ENCODE measurements at regions not wholly inside any gene's neighbourhood (a gene's known extent, or its start where the extent isn't known, plus 50 kb on each side); places are given as distances from the start of the nearest gene placed in this dataset.

DNA sequence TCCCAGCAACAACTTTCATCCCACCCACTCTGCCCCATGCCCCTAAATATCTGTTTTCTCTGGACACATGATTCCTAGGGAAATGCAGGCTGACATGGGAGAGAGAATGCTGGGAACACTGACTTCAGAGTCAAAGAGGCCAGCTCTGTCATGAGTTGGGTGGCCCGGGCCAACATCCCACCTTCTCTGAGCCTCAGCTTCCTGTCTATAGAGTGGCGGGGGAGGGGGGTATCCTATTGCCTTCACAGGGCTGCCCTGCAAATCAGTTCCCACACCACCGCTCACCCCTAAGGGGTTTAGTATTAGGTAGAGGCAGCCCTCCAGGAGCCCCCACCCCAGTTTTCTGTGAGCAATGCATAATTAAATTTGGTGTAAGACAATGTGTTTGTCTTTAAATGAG lies 175.0 kb upstream of the NCAM1 start:
- no peak overlapping the region for H3K4me3 ChIP-seq (ENCODE audit: low read length)
- no peaks in the 10 kb centered on the region for H3K9me3 ChIP-seq (ENCODE audit: insufficient read depth, low read length)
- no peaks in the 10 kb centered on the region for H3K36me3 ChIP-seq (replicated peaks; ENCODE audit: low read depth, low read length)
- H4K20me1 ChIP-seq (ENCODE audit: insufficient read depth, low read length), result no peaks in the 10 kb centered on the region
- no peak for TF ChIP-seq EZH2phosphoT487 (IDR thresholded peaks at IDR 0.05; ENCODE audit: low read depth)
- TF ChIP-seq, protein P1, sequence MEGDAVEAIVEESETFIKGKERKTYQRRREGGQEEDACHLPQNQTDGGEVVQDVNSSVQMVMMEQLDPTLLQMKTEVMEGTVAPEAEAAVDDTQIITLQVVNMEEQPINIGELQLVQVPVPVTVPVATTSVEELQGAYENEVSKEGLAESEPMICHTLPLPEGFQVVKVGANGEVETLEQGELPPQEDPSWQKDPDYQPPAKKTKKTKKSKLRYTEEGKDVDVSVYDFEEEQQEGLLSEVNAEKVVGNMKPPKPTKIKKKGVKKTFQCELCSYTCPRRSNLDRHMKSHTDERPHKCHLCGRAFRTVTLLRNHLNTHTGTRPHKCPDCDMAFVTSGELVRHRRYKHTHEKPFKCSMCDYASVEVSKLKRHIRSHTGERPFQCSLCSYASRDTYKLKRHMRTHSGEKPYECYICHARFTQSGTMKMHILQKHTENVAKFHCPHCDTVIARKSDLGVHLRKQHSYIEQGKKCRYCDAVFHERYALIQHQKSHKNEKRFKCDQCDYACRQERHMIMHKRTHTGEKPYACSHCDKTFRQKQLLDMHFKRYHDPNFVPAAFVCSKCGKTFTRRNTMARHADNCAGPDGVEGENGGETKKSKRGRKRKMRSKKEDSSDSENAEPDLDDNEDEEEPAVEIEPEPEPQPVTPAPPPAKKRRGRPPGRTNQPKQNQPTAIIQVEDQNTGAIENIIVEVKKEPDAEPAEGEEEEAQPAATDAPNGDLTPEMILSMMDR (IDR thresholded peaks at IDR 0.05; ENCODE audit: low read depth, low read length), result no peak
- no peak overlapping the region for H3K9ac ChIP-seq (ENCODE audit: low read length)
- no peaks in the 10 kb centered on the region for H3K79me2 ChIP-seq (ENCODE audit: low read length)
- no peak overlapping the region for H2AFZ ChIP-seq (ENCODE audit: low read depth, low read length)
- H3K27ac ChIP-seq (ENCODE audit: low read length), result no peak overlapping the region
- H3K27me3 ChIP-seq (ENCODE audit: low read depth, low read length), result peaks cover 9% of the 10 kb centered on the region
- H3K4me2 ChIP-seq (ENCODE audit: low read length), result no peak overlapping the region
- H3K4me1 ChIP-seq (ENCODE audit: low read length), result no peaks in the 10 kb centered on the region

DNA sequence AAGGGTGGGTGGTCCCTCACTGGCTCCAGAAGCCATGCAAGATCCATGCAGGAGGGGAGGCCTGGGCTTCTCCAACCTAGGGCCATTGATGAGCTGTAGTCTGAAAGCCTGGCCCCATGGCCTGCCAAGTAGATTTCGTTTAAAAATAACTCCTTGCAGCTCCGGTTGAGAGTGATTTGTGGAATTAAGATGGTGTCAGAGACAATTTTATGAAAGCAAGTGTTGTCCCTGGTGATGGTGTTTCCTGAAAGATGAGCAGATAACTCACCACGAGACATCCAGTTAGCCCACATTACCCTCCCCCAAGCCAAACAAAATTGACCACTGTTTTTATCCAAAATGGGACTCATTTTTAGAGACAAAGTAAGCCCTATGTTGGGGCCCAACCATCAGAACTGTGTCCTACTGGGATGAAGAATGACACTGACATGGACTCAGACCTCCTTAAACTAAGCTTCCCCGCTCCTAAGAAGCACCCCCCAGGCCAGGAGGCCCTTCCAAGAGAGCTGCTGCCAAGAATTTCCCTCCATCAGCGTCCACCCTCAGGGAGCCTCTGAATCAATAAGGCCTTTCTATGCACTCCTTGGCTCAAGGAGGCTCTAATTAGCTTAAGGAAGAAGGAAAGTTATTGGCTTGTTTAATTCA lies 174.2 kb upstream of the NCAM1 start:
- Histone ChIP-seq H3K9ac (ENCODE audit: low read length) (no peak overlapping the region), H3K4me1 (ENCODE audit: low read length) (no peaks in the 10 kb centered on the region), H3K4me3 (ENCODE audit: low read length) (no peak overlapping the region), H3K4me2 (ENCODE audit: low read length) (no peak overlapping the region), H3K9me3 (ENCODE audit: insufficient read depth, low read length) (no peaks in the 10 kb centered on the region), H2AFZ (ENCODE audit: low read depth, low read length) (no peak overlapping the region), H3K36me3 (replicated peaks; ENCODE audit: low read depth, low read length) (no peaks in the 10 kb centered on the region), H4K20me1 (ENCODE audit: insufficient read depth, low read length) (no peaks in the 10 kb centered on the region), H3K27me3 (ENCODE audit: low read depth, low read length) (peaks cover 9% of the 10 kb centered on the region), H3K27ac (ENCODE audit: low read length) (no peak overlapping the region), H3K79me2 (ENCODE audit: low read length) (no peaks in the 10 kb centered on the region)
- TF ChIP-seq EZH2phosphoT487 (IDR thresholded peaks at IDR 0.05; ENCODE audit: low read depth), result no peak
- TF ChIP-seq, protein P1 (IDR thresholded peaks at IDR 0.05; ENCODE audit: low read depth, low read length), result no peak

DNA sequence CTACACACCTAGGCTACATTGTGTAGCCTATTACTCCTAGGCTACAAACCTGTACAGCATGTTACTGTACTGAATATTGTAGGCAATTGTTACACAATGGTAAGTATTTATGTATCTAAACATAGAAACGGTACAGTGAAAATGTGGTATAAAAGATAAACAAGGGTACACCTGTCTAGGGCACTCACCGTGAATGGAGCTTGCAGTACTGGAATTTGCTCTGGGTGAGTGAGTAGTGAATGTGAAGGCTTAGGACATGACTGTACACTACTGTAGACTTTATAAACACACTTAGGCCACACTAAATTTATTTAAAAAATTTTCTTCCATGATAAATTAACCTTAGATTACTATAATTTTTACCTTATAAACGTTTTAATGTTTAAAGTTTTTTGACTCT lies 171.7 kb upstream of the NCAM1 start:
- Histone ChIP-seq H3K27ac (ENCODE audit: low read length) (no peak overlapping the region), H3K9me3 (ENCODE audit: insufficient read depth, low read length) (no peaks in the 10 kb centered on the region), H3K4me3 (ENCODE audit: low read length) (no peak overlapping the region), H3K27me3 (ENCODE audit: low read depth, low read length) (peaks cover 11% of the 10 kb centered on the region; the same call in 1 of the 2 replicates), H3K36me3 (replicated peaks; ENCODE audit: low read depth, low read length) (no peaks in the 10 kb centered on the region), H3K79me2 (ENCODE audit: low read length) (no peaks in the 10 kb centered on the region), H2AFZ (ENCODE audit: low read depth, low read length) (no peak overlapping the region), H3K4me2 (ENCODE audit: low read length) (no peak overlapping the region), H3K4me1 (ENCODE audit: low read length) (no peaks in the 10 kb centered on the region), H4K20me1 (ENCODE audit: insufficient read depth, low read length) (no peaks in the 10 kb centered on the region), H3K9ac (ENCODE audit: low read length) (no peak overlapping the region)
- TF ChIP-seq EZH2phosphoT487 (IDR thresholded peaks at IDR 0.05; ENCODE audit: low read depth), result no peak
- TF ChIP-seq, protein P1 (IDR thresholded peaks at IDR 0.05; ENCODE audit: low read depth, low read length), result no peak

DNA sequence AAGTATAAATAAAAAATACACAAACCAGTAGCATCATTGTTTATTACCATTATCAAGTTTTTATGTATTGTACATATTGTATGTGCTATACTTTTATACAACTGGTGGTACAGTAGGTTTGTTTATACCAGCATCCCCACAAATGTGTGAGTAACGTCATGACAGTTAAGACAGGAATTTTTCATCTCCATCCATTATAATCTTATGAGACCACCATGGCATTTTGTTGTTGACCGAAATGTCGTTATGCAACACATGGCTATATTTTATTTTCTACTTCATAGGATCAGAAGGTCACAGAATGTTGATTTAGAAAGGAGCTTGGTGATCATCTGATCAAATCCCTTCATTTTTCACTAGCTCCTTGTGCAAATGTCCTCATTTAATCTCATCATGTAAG lies 170.9 kb upstream of the NCAM1 start:
- Histone ChIP-seq H3K4me2 (ENCODE audit: low read length) (no peak overlapping the region), H3K27ac (ENCODE audit: low read length) (no peak overlapping the region), H3K4me3 (ENCODE audit: low read length) (no peak overlapping the region), H2AFZ (ENCODE audit: low read depth, low read length) (no peak overlapping the region), H4K20me1 (ENCODE audit: insufficient read depth, low read length) (no peaks in the 10 kb centered on the region), H3K79me2 (ENCODE audit: low read length) (no peaks in the 10 kb centered on the region), H3K9me3 (ENCODE audit: insufficient read depth, low read length) (no peaks in the 10 kb centered on the region), H3K36me3 (replicated peaks; ENCODE audit: low read depth, low read length) (no peaks in the 10 kb centered on the region), H3K9ac (ENCODE audit: low read length) (no peak overlapping the region), H3K27me3 (ENCODE audit: low read depth, low read length) (peaks cover 13% of the 10 kb centered on the region; the same call in 1 of the 2 replicates), H3K4me1 (ENCODE audit: low read length) (no peaks in the 10 kb centered on the region)
- no peak for TF ChIP-seq EZH2phosphoT487 (IDR thresholded peaks at IDR 0.05; ENCODE audit: low read depth)
- TF ChIP-seq, protein P1 (IDR thresholded peaks at IDR 0.05; ENCODE audit: low read depth, low read length), result no peak

All from OCI-LY3 (cell line).